Heart right ventricle (tissue), 16 donors: ENCODE measurements at regions not wholly inside any gene's neighbourhood (a gene's known extent, or its start where the extent isn't known, plus 50 kb on each side); places are given as distances from the start of the nearest gene placed in this dataset.

Experiments used
- ATAC-seq, 8 donors: fragments of 200-7000 bp; cut with Tn5 transposase; one replicate each; pipeline ENCODE4 v1.9.1; 2020; ENCODE audit warnings: mild to moderate bottlenecking in 8 of 8, moderate library complexity in 8 of 8, moderate number of reproducible peaks in 1 of 8
- DNase-seq, 2 donors: peaks; one replicate each; pipeline ENCODE4 v3.0.0-alpha.2; 2020
- H3K27ac ChIP-seq, 10 donors: fragments of 200-600 bp; sonication (generic) in 2 of 10; one replicate each; pipeline versions ENCODE4 v1.5.0 to v1.8.0; 2020 to 2022; ENCODE audit warnings: mild to moderate bottlenecking in 3 of 10
- H3K27me3 ChIP-seq, 7 donors: fragments of 200-600 bp; one replicate each; pipeline ENCODE4 v1.8.0; 2021 to 2022; ENCODE audit warnings: mild to moderate bottlenecking in 2 of 7
- H3K36me3 ChIP-seq, 9 donors: fragments of 200-600 bp; sonication (generic) in 1 of 9; one replicate each; pipeline versions ENCODE4 v1.5.0 to v1.8.0; 2020 to 2022; ENCODE audit warnings: mild to moderate bottlenecking in 2 of 9
- H3K4me1 ChIP-seq, 9 donors: fragments of 200-600 bp; sonication (generic) in 1 of 9; one replicate each; pipeline versions ENCODE4 v1.5.0 to v1.8.0; 2020 to 2022; ENCODE audit warnings: mild to moderate bottlenecking in 4 of 9
- H3K4me3 ChIP-seq, 10 donors: fragments of 200-600 bp; sonication (generic) in 2 of 10; one replicate each; pipeline versions ENCODE4 v1.5.0 to v1.8.0; 2020 to 2022; ENCODE audit warnings: mild to moderate bottlenecking in 7 of 10, moderate library complexity in 2 of 10
- H3K9me3 ChIP-seq, 11 donors: fragments of 200-600 bp in 10 of 11; sonication (generic) in 2 of 11; one replicate each; pipeline versions ENCODE4 v1.5.0 to v1.8.0; 2013 to 2022; ENCODE audit warnings: mild to moderate bottlenecking in 2 of 11, control low read depth in 1 of 11, moderate library complexity in 1 of 11
- WGBS, 2 donors: extraction: QIAGEN DNeasy Blood & Tissue Kit; methylation state at CpG; one replicate each; pipeline ENCODE4 v1.1.7; 2013; ENCODE audit warnings: inconsistent platforms in 1 of 2; 5-methylcytosine and 5-hydroxymethylcytosine counted together
- intact Hi-C, 10 donors: fragments of 100-400 bp; cut with DNase I; formaldehyde crosslinking; loops; one replicate each; pipeline versions ENCODE4 v1.11.1 to v1.14.2; 2022
- TF ChIP-seq, protein P1 (sequence below), 9 donors: fragments of 200-600 bp; sonication (generic) in 2 of 9; IDR thresholded peaks; one replicate each; pipeline versions ENCODE4 v1.5.0 to v1.8.0; 2021 to 2022; ENCODE audit warnings: antibody characterized with exemption in 9 of 9, mild to moderate bottlenecking in 5 of 9, moderate library complexity in 1 of 9
- donor health status: Arrhythmogenic right ventricular cardiomyopathy.
- donor health status: ischemic (EF 13 %, LVEDD 7.1; RV severe dilation, severe dysfunction).
- donor health status: healthy with polysubstance abuse.
- donor health status: DM: no; HTN: yes; CAD: no.
- donor health status: DM: no; HTN: no; CAD: no.
- donor health status: ischemic (EF 25% LVEDD 6.9; RV normal size, moderate dysfunction).
- donor health status: ischemic (EF 25% LVEDD 5.7; RV mildly dilated, moderate dysfunction).
- donor health status: healthy.
- donor health status: DM: yes; HTN: yes; CAD: no.
- donor health status: Ischemic cardiomyopathy.
- donor health status: ischemic (EF 35%, LVEDD 5.7; RV mildly dilated, moderate dysfunction).
- donor health status: nonischemic (EF 11% LVEDD 7.7; RV severe dilation, severe dysfunction).
- donor health status: DM: yes; HTN: yes; CAD: no.
- donor health status: PGD.
- donor health status: ischemic (EF 29% LVEDD 5.4; RV normal size, mild dysfunction).
- donor health status: nonischemic (EF 23%, LVEDD 6.1; RV moderate dilation, normal function).

DNA sequence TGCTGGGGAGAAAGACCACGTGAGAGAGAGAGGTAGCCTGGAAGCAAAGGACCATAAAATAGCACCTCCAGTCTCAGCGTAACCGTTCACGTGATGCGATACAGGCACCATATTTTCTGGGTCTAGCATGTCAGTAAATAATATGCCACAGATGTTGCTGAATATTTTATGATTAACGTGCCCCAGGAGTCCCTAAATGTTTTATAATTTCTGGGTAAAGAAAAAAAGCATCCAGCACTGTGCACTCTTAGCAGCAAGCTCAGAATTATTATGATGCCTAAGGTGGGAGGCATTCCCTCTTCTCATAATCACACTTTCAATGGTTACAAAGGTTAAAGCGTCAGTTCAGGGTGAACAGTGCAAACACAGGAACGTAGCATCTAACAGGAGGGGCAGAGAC lies 121.8 kb downstream of the CAVIN4 start:
- intact Hi-C loops, result loop anchor here in 1 of 10 donors (5.0 kb wide), 1 partner anchor 613 kb away; no protein-coding TSS in a partner anchor
- Histone ChIP-seq H3K4me3 (no peak overlapping the region), H3K9me3 (no peaks in the 10 kb centered on the region), H3K27ac (no peak overlapping the region), H3K4me1 (no peaks in the 10 kb centered on the region), H3K27me3 (peaks cover 0 to 6% (median 0%) of the 10 kb centered on the region in 7 donors), H3K36me3 (no peaks in the 10 kb centered on the region)
- TF ChIP-seq, protein P1, sequence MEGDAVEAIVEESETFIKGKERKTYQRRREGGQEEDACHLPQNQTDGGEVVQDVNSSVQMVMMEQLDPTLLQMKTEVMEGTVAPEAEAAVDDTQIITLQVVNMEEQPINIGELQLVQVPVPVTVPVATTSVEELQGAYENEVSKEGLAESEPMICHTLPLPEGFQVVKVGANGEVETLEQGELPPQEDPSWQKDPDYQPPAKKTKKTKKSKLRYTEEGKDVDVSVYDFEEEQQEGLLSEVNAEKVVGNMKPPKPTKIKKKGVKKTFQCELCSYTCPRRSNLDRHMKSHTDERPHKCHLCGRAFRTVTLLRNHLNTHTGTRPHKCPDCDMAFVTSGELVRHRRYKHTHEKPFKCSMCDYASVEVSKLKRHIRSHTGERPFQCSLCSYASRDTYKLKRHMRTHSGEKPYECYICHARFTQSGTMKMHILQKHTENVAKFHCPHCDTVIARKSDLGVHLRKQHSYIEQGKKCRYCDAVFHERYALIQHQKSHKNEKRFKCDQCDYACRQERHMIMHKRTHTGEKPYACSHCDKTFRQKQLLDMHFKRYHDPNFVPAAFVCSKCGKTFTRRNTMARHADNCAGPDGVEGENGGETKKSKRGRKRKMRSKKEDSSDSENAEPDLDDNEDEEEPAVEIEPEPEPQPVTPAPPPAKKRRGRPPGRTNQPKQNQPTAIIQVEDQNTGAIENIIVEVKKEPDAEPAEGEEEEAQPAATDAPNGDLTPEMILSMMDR (IDR thresholded peaks at IDR 0.05), result no peak
- 73 to 75% methylated on average over 8 of the region's 8 CpGs for WGBS, 2 donors
- ATAC-seq (no peak), DNase-seq (no peak)

DNA sequence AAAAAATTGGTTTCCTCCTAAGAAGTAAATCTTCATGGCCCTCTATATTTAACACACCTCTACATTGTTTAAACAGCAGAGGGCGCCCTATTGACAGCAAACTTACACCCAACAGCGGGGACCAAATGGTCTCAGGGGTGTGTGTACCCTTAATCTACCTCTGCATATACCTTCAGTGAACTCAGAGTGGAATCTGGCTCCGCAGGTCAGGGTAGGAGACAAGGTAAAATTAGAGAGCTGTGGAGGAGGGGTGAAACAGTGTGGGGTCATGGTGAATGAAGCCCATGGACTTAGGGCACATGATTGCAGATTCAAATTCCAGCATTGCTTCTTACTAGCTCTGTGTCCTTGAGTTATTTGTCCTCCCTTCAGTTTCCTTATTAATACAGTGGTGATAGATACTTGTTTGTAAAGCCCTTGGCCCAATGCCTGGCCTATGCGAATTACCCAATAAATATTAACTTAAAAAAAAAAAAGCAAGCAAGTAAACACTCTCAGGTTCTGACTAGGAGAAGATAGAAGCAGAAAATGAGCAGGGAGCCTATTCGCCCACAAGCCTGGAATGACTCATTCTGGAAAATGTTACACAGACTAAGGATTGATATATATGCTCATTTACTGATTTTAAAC lies 122.9 kb downstream of the CAVIN4 start:
- H3K27me3 ChIP-seq, result peaks cover 0 to 6% (median 0%) of the 10 kb centered on the region in 7 donors
- intact Hi-C loops, result no loop called here
- H3K36me3 ChIP-seq, result no peaks in the 10 kb centered on the region

DNA sequence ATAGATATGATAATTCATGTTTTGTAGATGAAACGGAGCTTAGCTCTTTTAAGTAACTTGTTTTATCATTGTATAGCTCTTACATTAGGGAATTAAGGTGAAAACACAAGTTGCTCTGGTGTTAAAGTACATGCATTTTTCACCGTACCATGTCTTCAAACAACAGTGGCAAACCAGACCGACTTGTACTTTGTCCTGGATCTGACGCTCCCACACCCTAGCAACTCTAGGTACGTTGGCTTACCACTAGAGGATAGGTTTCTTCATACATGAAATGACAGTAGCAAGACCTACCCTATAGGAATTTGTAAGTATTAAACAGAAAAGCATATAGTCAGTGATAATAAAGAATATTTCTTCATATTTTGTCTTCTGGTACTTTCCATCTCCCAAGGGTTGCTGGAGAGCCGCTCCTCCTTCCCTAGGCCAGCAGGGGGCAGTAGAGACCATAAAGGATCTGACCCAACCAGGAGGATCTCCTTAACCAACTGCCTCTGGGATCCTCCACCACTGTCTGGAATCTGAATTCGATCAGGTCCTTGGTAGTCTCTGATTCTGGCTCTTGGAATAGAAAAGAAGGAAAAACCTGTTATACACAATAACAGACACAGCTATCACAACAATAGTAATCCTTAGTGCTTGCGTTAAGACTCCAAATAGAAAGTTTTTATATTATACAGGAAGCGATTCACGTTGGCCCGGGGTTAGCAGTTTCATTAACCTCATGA lies 136.7 kb downstream of the CAVIN4 start:
- H3K4me1 ChIP-seq, result no peaks in the 10 kb centered on the region
- intact Hi-C loops, result loop anchor here (1.0 to 10.0 kb wide), 5 partner anchors 518 to 598 kb away; no protein-coding TSS in a partner anchor
- H3K9me3 ChIP-seq, result peaks cover 0 to 4% (median 0%) of the 10 kb centered on the region in 11 donors
- 63 to 64% methylated on average over 11 of the region's 11 CpGs for WGBS, 2 donors
- H3K36me3 ChIP-seq, result no peaks in the 10 kb centered on the region
- DNase-seq (peak; percentile 25 to 69), ATAC-seq (peak in 5 of 8 donors; percentile 46 to 62 (median 58))
- peaks cover 0 to 21% (median 7%) of the 10 kb centered on the region in 7 donors for H3K27me3 ChIP-seq
- H3K4me3 ChIP-seq, result peak overlapping the region in 3 of 10 donors; percentile 9 to 15 (median 11)
- TF ChIP-seq, protein P1 (IDR thresholded peaks at IDR 0.05), result peak; percentile 46 to 92 (median 84)
- H3K27ac ChIP-seq, result no peak overlapping the region

More for the DNA sequence above, 122.9 kb downstream of the CAVIN4 start:
- H3K27ac ChIP-seq, result no peak overlapping the region
- WGBS, 2 donors, result 28 to 33% methylated on average over 5 of the region's 5 CpGs
- H3K4me3 ChIP-seq, result no peak overlapping the region
- DNase-seq, result no peak
- H3K9me3 ChIP-seq, result peaks cover 0 to under 1% (median 0%) of the 10 kb centered on the region in 11 donors
- TF ChIP-seq, protein P1 (IDR thresholded peaks at IDR 0.05), result peak in 8 of 9 donors; percentile 12 to 53 (median 43)
- no peaks in the 10 kb centered on the region for H3K4me1 ChIP-seq
- ATAC-seq, result no peak

DNA sequence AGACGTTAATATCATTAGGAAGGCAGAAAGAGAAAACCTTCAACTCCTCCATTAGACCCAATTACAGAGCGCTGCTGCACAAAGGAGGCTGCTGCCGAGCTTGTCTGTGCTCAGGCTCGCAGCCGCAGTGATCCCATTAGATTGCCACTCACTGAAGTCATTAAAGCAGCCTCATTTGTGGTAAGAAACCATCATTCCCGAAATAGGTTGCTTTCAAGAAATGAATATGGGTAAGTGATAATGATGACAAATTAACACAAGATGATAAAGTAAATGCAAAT lies 137.2 kb downstream of the CAVIN4 start:
- WGBS, 2 donors, result 65 to 66% methylated on average over 6 of the region's 6 CpGs

More for the DNA sequence above, 137.2 kb downstream of the CAVIN4 start:
- Histone ChIP-seq H3K4me1 (no peaks in the 10 kb centered on the region), H3K27ac (no peak overlapping the region), H3K9me3 (peaks cover 0 to 4% (median 0%) of the 10 kb centered on the region in 11 donors), H3K4me3 (peak overlapping the region in 3 of 10 donors; percentile 9 to 15 (median 11)), H3K27me3 (peaks cover 0 to 20% (median 3%) of the 10 kb centered on the region in 7 donors), H3K36me3 (no peaks in the 10 kb centered on the region)
- intact Hi-C loops, result loop anchor here in 9 of 10 donors (2.0 to 10.0 kb wide), 4 partner anchors 517 to 597 kb away; no protein-coding TSS in a partner anchor
- ATAC-seq (no peak), DNase-seq (no peak)
- TF ChIP-seq, protein P1 (IDR thresholded peaks at IDR 0.05), result no peak
